ENCODE measurements at regions not wholly inside any gene's neighbourhood (a gene's known extent, or its start where the extent isn't known, plus 50 kb on each side); places are given as distances from the start of the nearest gene placed in this dataset.

DNA sequence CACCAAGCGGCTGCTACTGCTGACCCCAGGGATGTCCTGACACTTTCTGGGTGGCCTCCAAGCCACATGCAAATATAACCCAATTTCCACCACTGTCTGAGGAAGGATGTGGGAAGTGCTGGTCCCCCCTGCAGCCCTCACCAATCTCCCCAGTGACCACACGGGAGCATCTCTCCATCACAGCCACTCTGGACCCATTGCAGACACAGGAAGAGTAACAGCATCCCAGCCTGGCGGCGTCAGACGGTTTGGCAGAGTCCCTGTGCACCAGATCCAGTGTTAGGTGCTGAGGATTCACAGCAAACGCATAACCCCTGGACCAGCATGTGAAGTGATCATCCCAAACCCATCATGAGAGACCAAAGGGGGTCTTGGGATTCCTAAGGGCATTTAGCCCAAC is 163.7 kb upstream of the TNRC6C start:
- Histone ChIP-seq H3K4me3 (ENCODE audit: insufficient read depth, low read depth, low read length, poor library complexity, severe bottlenecking) (no peak overlapping the region), H3K9me3 (ENCODE audit: control insufficient read depth, low read length) (no peaks in the 10 kb centered on the region), H3K36me3 (ENCODE audit: control insufficient read depth, insufficient read depth, low read length) (no peaks in the 10 kb centered on the region), H3K27me3 (replicated peaks; ENCODE audit: control insufficient read depth, insufficient read depth, low read length, poor library complexity, severe bottlenecking) (no peaks in the 10 kb centered on the region), H3K27ac (ENCODE audit: insufficient read depth, low read length, poor library complexity, severe bottlenecking) (no peak overlapping the region), H3K4me1 (ENCODE audit: control insufficient read depth, insufficient read depth, low read length, poor library complexity, severe bottlenecking) (no peaks in the 10 kb centered on the region)
- DNase-seq, result no peak

DNA sequence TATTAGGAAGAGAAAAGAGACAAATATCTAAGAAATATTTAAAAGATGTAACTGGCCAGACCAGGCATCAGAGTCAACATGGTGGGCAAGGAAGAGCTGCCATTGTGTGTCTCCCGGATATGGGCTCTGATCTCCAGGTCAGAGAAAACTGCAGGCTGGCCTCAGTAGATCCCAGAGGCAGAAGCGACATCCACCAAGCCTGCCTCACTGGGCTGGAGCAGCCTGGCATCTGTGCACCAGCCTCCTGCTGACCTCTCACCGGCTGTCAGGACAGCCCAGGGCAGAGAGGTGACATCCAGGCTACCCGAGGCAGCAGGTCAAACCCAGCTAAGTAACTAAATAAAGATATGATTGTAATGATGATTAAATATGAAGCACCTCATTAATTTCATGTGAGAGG is 162.8 kb upstream of the TNRC6C start:
- H3K4me3 ChIP-seq (ENCODE audit: insufficient read depth, low read depth, low read length, poor library complexity, severe bottlenecking), result no peak overlapping the region
- no peaks in the 10 kb centered on the region for H3K4me1 ChIP-seq (ENCODE audit: control insufficient read depth, insufficient read depth, low read length, poor library complexity, severe bottlenecking)
- DNase-seq, result no peak
- no peaks in the 10 kb centered on the region for H3K36me3 ChIP-seq (ENCODE audit: control insufficient read depth, insufficient read depth, low read length)
- H3K27ac ChIP-seq (ENCODE audit: insufficient read depth, low read length, poor library complexity, severe bottlenecking), result no peak overlapping the region
- H3K27me3 ChIP-seq (replicated peaks; ENCODE audit: control insufficient read depth, insufficient read depth, low read length, poor library complexity, severe bottlenecking), result no peaks in the 10 kb centered on the region
- H3K9me3 ChIP-seq (ENCODE audit: control insufficient read depth, low read length), result no peaks in the 10 kb centered on the region

DNA sequence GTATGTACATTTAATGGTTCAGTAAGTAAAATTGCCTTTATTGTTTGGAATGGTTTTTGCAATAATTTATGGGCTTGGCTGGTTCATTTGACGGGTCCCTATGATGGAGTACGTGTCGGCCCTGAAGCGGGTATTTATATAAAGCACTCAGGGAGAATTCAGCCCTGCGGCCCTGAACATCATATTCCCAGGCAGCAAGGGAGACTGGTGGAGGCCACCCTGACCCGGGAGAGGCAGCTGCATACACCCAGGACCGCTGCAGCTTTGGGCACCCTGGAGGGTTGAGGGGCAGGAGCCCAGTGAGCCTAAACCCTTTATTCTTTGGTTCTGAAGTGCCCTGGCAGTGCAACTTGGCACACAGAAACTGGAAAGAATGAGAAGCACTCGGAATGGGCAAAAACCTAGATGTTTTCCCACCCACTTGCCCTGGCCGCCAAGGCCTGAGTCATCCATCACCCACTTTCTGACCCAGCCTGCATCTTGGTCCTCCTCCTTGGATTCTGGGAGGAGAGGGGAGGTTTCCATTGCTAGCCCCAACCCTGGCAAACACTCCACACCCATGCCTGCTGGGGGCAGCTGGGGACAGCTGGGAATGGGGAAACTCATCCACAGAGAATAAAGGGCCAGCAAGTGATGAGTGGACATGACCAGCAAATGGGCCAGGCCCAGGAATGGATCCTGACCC is 162.2 kb upstream of the TNRC6C start:
- DNase-seq, result no peak
- Histone ChIP-seq H3K27ac (ENCODE audit: insufficient read depth, low read length, poor library complexity, severe bottlenecking) (no peak overlapping the region), H3K4me1 (ENCODE audit: control insufficient read depth, insufficient read depth, low read length, poor library complexity, severe bottlenecking) (no peaks in the 10 kb centered on the region), H3K27me3 (replicated peaks; ENCODE audit: control insufficient read depth, insufficient read depth, low read length, poor library complexity, severe bottlenecking) (no peaks in the 10 kb centered on the region), H3K9me3 (ENCODE audit: control insufficient read depth, low read length) (no peaks in the 10 kb centered on the region), H3K4me3 (ENCODE audit: insufficient read depth, low read depth, low read length, poor library complexity, severe bottlenecking) (no peak overlapping the region), H3K36me3 (ENCODE audit: control insufficient read depth, insufficient read depth, low read length) (no peaks in the 10 kb centered on the region)

DNA sequence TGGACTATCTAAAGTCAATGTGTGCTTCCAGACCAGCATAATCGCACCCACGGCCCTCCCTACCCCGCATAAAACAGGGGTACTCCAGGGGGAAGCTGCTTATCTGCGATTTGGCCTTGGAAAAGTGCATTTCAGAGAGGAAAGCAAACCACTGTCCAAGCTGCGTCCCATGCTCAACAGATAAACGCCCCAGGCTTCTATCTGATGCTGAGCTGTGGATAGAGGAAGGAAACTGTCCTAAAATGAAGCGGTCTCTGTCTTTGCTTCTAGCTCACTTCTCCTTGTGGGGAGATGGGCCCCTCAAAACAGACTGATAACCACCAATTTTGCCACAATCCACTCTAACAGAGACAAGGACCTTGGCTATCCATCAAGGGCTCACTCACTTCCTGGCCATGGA is 160.5 kb upstream of the TNRC6C start:
- Histone ChIP-seq H3K4me3 (ENCODE audit: insufficient read depth, low read depth, low read length, poor library complexity, severe bottlenecking) (no peak overlapping the region), H3K9me3 (ENCODE audit: control insufficient read depth, low read length) (no peaks in the 10 kb centered on the region), H3K27me3 (replicated peaks; ENCODE audit: control insufficient read depth, insufficient read depth, low read length, poor library complexity, severe bottlenecking) (no peaks in the 10 kb centered on the region), H3K27ac (ENCODE audit: insufficient read depth, low read length, poor library complexity, severe bottlenecking) (no peak overlapping the region), H3K36me3 (ENCODE audit: control insufficient read depth, insufficient read depth, low read length) (no peaks in the 10 kb centered on the region), H3K4me1 (ENCODE audit: control insufficient read depth, insufficient read depth, low read length, poor library complexity, severe bottlenecking) (no peaks in the 10 kb centered on the region)
- DNase-seq, result no peak

DNA sequence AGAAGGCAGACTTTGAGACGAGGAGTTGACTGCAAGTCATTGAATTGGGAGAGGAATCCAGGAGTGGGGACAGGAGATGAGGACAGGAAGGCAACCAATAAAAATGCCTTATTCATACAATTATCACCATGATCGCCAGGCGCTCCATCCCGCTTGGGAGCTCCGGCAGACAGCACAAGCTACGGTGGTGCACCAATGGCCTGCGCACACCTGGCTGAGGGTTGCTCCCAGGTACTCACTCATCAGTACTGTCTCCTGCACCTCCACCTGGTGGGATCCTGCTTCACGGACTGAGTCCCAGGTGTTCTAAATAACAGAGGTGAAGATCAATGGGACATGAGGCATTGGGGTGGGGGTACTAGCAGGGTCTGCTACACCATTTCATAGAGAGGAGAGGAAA is 160.0 kb upstream of the TNRC6C start:
- Histone ChIP-seq H3K27me3 (replicated peaks; ENCODE audit: control insufficient read depth, insufficient read depth, low read length, poor library complexity, severe bottlenecking) (no peaks in the 10 kb centered on the region), H3K27ac (ENCODE audit: insufficient read depth, low read length, poor library complexity, severe bottlenecking) (no peak overlapping the region), H3K4me1 (ENCODE audit: control insufficient read depth, insufficient read depth, low read length, poor library complexity, severe bottlenecking) (no peaks in the 10 kb centered on the region), H3K36me3 (ENCODE audit: control insufficient read depth, insufficient read depth, low read length) (no peaks in the 10 kb centered on the region), H3K4me3 (ENCODE audit: insufficient read depth, low read depth, low read length, poor library complexity, severe bottlenecking) (no peak overlapping the region), H3K9me3 (ENCODE audit: control insufficient read depth, low read length) (no peaks in the 10 kb centered on the region)
- DNase-seq, result no peak

DNA sequence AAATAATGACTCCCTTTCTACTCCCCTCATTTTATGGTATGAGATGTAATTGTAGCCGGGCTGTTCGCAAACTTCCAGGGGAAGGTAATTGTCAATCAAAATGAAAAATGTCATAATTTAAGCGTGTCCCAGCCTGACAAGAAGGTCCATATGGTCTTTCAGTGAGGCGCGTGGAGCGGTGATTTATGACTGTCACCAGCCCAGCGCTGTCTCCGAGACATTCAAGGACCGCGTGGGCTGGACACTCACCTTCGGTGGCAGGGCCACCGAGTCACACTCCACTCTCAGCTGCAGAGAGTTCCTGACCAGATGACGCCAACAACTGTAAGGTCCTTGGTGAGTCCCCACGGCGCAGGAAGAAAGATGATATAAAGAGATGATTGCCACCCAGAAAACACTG is 157.7 kb upstream of the TNRC6C start:
- no peak for DNase-seq
- no peaks in the 10 kb centered on the region for H3K9me3 ChIP-seq (ENCODE audit: control insufficient read depth, low read length)
- H3K27me3 ChIP-seq (replicated peaks; ENCODE audit: control insufficient read depth, insufficient read depth, low read length, poor library complexity, severe bottlenecking), result no peaks in the 10 kb centered on the region
- no peaks in the 10 kb centered on the region for H3K4me1 ChIP-seq (ENCODE audit: control insufficient read depth, insufficient read depth, low read length, poor library complexity, severe bottlenecking)
- H3K4me3 ChIP-seq (ENCODE audit: insufficient read depth, low read depth, low read length, poor library complexity, severe bottlenecking), result no peak overlapping the region
- H3K27ac ChIP-seq (ENCODE audit: insufficient read depth, low read length, poor library complexity, severe bottlenecking), result no peak overlapping the region
- no peaks in the 10 kb centered on the region for H3K36me3 ChIP-seq (ENCODE audit: control insufficient read depth, insufficient read depth, low read length)

DNA sequence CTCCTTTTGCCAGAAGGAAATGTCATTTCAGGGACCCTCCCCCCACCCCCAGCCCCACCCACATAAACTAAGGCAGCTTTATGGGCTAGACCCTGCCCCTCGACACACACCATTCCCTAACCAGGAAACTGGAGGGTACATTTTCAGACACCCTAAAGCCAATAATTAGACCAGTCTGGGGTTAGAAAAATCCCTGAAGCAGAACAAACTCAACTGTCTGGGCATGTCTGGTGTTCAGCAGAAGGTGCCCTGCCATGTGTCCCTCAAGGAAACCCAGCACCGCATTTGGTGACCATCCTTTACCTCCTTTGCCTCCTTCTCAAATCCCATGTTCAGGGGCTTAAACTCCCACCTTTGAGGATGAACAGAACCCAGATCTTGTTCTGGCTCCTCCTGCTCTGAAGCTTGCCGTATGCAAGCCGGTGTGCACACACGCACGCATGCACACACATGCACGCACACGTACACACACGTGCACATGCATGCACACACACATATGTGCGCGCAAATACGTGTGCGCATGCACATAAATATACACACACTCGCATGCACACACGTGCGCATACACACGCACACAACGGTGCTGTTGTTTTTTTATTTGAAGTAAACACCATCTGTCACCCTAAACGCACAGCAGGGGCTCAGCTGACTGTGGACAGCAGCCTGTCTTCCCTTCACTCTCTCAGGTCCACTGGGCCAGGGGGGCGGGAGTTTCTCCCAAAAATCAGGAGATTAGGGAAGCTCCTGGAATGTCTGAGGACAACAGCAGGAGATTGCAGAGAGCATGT is 156.8 kb upstream of the TNRC6C start:
- Histone ChIP-seq H3K27me3 (replicated peaks; ENCODE audit: control insufficient read depth, insufficient read depth, low read length, poor library complexity, severe bottlenecking) (no peaks in the 10 kb centered on the region), H3K9me3 (ENCODE audit: control insufficient read depth, low read length) (no peaks in the 10 kb centered on the region), H3K4me1 (ENCODE audit: control insufficient read depth, insufficient read depth, low read length, poor library complexity, severe bottlenecking) (no peaks in the 10 kb centered on the region)

DNA sequence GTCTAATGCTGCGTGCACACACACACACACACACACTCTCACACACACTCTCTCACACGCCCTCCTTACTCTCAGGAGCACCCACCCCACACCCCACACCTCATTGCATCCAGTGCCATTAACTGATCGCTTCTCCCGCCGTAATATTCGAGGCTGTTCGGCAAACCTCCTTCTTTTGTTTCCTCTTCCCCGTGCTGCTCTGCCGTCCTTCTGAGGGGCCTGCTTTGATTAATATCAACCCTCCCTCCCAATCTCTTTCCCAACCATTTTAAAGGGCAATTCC is 156.2 kb upstream of the TNRC6C start:
- H3K4me3 ChIP-seq (ENCODE audit: insufficient read depth, low read depth, low read length, poor library complexity, severe bottlenecking), result no peak overlapping the region
- H3K36me3 ChIP-seq (ENCODE audit: control insufficient read depth, insufficient read depth, low read length), result no peaks in the 10 kb centered on the region
- H3K4me1 ChIP-seq (ENCODE audit: control insufficient read depth, insufficient read depth, low read length, poor library complexity, severe bottlenecking), result no peaks in the 10 kb centered on the region
- no peaks in the 10 kb centered on the region for H3K27me3 ChIP-seq (replicated peaks; ENCODE audit: control insufficient read depth, insufficient read depth, low read length, poor library complexity, severe bottlenecking)
- DNase-seq, result no peak
- H3K27ac ChIP-seq (ENCODE audit: insufficient read depth, low read length, poor library complexity, severe bottlenecking), result no peak overlapping the region
- H3K9me3 ChIP-seq (ENCODE audit: control insufficient read depth, low read length), result no peaks in the 10 kb centered on the region

More for the DNA sequence above, 156.8 kb upstream of the TNRC6C start:
- no peak for DNase-seq
- no peak overlapping the region for H3K27ac ChIP-seq (ENCODE audit: insufficient read depth, low read length, poor library complexity, severe bottlenecking)
- no peak overlapping the region for H3K4me3 ChIP-seq (ENCODE audit: insufficient read depth, low read depth, low read length, poor library complexity, severe bottlenecking)
- no peaks in the 10 kb centered on the region for H3K36me3 ChIP-seq (ENCODE audit: control insufficient read depth, insufficient read depth, low read length)

DNA sequence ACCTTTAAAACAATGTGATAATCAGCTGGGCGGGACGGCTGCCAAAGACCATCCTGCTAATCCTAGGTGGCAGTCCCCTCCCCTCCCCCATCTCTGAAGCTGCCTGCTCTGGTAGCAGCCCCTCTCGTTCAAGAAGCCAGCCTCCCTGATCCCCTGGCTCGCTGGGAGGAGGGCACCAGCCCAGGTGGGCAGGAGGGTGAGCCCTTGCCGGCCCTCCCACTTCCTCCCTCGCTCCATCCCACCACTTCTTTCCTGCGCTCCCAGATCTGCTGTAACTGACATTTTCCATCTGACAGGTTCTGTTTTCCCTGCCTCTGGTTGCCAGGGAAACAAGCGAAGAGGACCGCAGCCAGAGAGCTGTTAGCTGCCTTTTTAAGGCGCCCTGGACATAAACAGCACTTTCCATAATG is 155.7 kb upstream of the TNRC6C start:
- no peaks in the 10 kb centered on the region for H3K27me3 ChIP-seq (replicated peaks; ENCODE audit: control insufficient read depth, insufficient read depth, low read length, poor library complexity, severe bottlenecking)

DNA sequence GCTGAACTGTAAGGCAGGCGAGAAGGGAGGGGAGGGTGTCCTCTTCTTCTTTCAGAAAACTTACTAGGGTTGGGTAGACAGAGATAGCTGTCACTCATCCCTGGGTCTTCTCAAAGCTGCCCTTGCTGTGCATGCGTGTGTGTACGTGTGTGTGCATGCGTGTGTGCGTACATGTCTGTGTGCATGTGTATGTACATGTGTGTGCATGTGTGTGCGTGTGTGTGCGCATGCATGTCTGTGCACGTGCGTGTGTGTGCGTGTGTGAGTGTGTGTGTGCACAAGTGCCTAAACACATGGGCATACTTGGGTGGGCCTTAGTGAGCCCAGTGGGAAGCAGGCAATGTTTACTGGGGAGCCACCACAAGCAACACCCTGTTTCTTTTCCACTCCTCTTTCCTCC is 154.8 kb upstream of the TNRC6C start:
- no peaks in the 10 kb centered on the region for H3K9me3 ChIP-seq (ENCODE audit: control insufficient read depth, low read length)
- no peaks in the 10 kb centered on the region for H3K36me3 ChIP-seq (ENCODE audit: control insufficient read depth, insufficient read depth, low read length)
- no peaks in the 10 kb centered on the region for H3K27me3 ChIP-seq (replicated peaks; ENCODE audit: control insufficient read depth, insufficient read depth, low read length, poor library complexity, severe bottlenecking)
- H3K4me1 ChIP-seq (ENCODE audit: control insufficient read depth, insufficient read depth, low read length, poor library complexity, severe bottlenecking), result no peaks in the 10 kb centered on the region
- no peak overlapping the region for H3K4me3 ChIP-seq (ENCODE audit: insufficient read depth, low read depth, low read length, poor library complexity, severe bottlenecking)
- no peak for DNase-seq
- H3K27ac ChIP-seq (ENCODE audit: insufficient read depth, low read length, poor library complexity, severe bottlenecking), result no peak overlapping the region

More for the DNA sequence above, 155.7 kb upstream of the TNRC6C start:
- Histone ChIP-seq H3K4me1 (ENCODE audit: control insufficient read depth, insufficient read depth, low read length, poor library complexity, severe bottlenecking) (no peaks in the 10 kb centered on the region), H3K4me3 (ENCODE audit: insufficient read depth, low read depth, low read length, poor library complexity, severe bottlenecking) (no peak overlapping the region), H3K9me3 (ENCODE audit: control insufficient read depth, low read length) (no peaks in the 10 kb centered on the region), H3K27ac (ENCODE audit: insufficient read depth, low read length, poor library complexity, severe bottlenecking) (no peak overlapping the region), H3K36me3 (ENCODE audit: control insufficient read depth, insufficient read depth, low read length) (no peaks in the 10 kb centered on the region)
- no peak for DNase-seq

Data from effector memory CD4-positive, alpha-beta T cell (primary cell).